ENCODE measurements at regions not wholly inside any gene's neighbourhood (a gene's known extent, or its start where the extent isn't known, plus 50 kb on each side); places are given as distances from the start of the nearest gene placed in this dataset.

- H3K9me3 ChIP-seq (ENCODE audit: low read length): no peaks in the 10 kb centered on the region
- no peak for DNase-seq (ENCODE audit: low spot score)
- H3K4me3 ChIP-seq (ENCODE audit: low read depth, low read length, poor library complexity, severe bottlenecking): no peak overlapping the region
- no peak for TF ChIP-seq CTCF (conservative IDR thresholded peaks at IDR 0.05; ENCODE audit: low read length)
- TF ChIP-seq EZH2phosphoT487 (IDR thresholded peaks at IDR 0.05; ENCODE audit: borderline replicate concordance, low read depth, low read length): no peak
- no peak overlapping the region for H3K27ac ChIP-seq (ENCODE audit: low read depth, low read length, poor library complexity, severe bottlenecking)
- BruUV-seq (replicated peaks): no TSS peak
- no peaks in the 10 kb centered on the region for H3K36me3 ChIP-seq (ENCODE audit: insufficient read depth, low read length)
- H2AFZ ChIP-seq (ENCODE audit: low read length): no peak overlapping the region
- H3K9me2 ChIP-seq (ENCODE audit: insufficient read depth, low read length): no peaks in the 10 kb centered on the region
- intact Hi-C loops (cut with micrococcal nuclease; ENCODE audit: unreplicated experiment): no loop called here
- H4K20me1 ChIP-seq (ENCODE audit: insufficient read depth, low read length): no peaks in the 10 kb centered on the region
- no peaks in the 10 kb centered on the region for H3K4me1 ChIP-seq (ENCODE audit: insufficient read depth, low read length, poor library complexity, severe bottlenecking)
- POLR2A ChIA-PET: no interaction called here
- H3K4me2 ChIP-seq (ENCODE audit: low read length): no peak overlapping the region
- CTCF ChIA-PET (ENCODE audit: unreplicated experiment): no interaction called here
- H3K79me2 ChIP-seq (ENCODE audit: insufficient read depth, low read depth, low read length): no peaks in the 10 kb centered on the region
Measured at GRCh38 chr15:97679106-97679688, 281.3 kb upstream of the ARRDC4 start.

- no peak overlapping the region for H2AFZ ChIP-seq (ENCODE audit: low read length)
- no TSS peak for BruUV-seq (replicated peaks)
- no peak for DNase-seq (ENCODE audit: low spot score)
- no peaks in the 10 kb centered on the region for H3K9me2 ChIP-seq (ENCODE audit: insufficient read depth, low read length)
- ChIA-PET CTCF (ENCODE audit: unreplicated experiment) (no interaction called here), POLR2A (interaction anchor here (1.0 kb wide), 1 partner anchor 17 kb away, joined by 3 read pairs; no protein-coding TSS in a partner anchor)
- H4K20me1 ChIP-seq (ENCODE audit: insufficient read depth, low read length): no peaks in the 10 kb centered on the region
- no peaks in the 10 kb centered on the region for H3K4me1 ChIP-seq (ENCODE audit: insufficient read depth, low read length, poor library complexity, severe bottlenecking)
- H3K27ac ChIP-seq (ENCODE audit: low read depth, low read length, poor library complexity, severe bottlenecking): no peak overlapping the region
- H3K4me2 ChIP-seq (ENCODE audit: low read length): no peak overlapping the region
- no peak overlapping the region for H3K4me3 ChIP-seq (ENCODE audit: low read depth, low read length, poor library complexity, severe bottlenecking)
- no peaks in the 10 kb centered on the region for H3K79me2 ChIP-seq (ENCODE audit: insufficient read depth, low read depth, low read length)
- H3K9me3 ChIP-seq (ENCODE audit: low read length): no peaks in the 10 kb centered on the region
- no peaks in the 10 kb centered on the region for H3K36me3 ChIP-seq (ENCODE audit: insufficient read depth, low read length)
- no peak for TF ChIP-seq CTCF (conservative IDR thresholded peaks at IDR 0.05; ENCODE audit: low read length)
- TF ChIP-seq EZH2phosphoT487 (IDR thresholded peaks at IDR 0.05; ENCODE audit: borderline replicate concordance, low read depth, low read length): no peak
- intact Hi-C loops (cut with micrococcal nuclease; ENCODE audit: unreplicated experiment): no loop called here
Measured at GRCh38 chr15:97680606-97681220, 279.8 kb upstream of the ARRDC4 start.

- Histone ChIP-seq H2AFZ (ENCODE audit: low read length) (no peak overlapping the region), H3K79me2 (ENCODE audit: insufficient read depth, low read depth, low read length) (no peaks in the 10 kb centered on the region), H3K36me3 (ENCODE audit: insufficient read depth, low read length) (no peaks in the 10 kb centered on the region), H3K9me2 (ENCODE audit: insufficient read depth, low read length) (no peaks in the 10 kb centered on the region), H4K20me1 (ENCODE audit: insufficient read depth, low read length) (no peaks in the 10 kb centered on the region), H3K4me2 (ENCODE audit: low read length) (no peak overlapping the region), H3K4me3 (ENCODE audit: low read depth, low read length, poor library complexity, severe bottlenecking) (no peak overlapping the region), H3K27ac (ENCODE audit: low read depth, low read length, poor library complexity, severe bottlenecking) (no peak overlapping the region), H3K4me1 (ENCODE audit: insufficient read depth, low read length, poor library complexity, severe bottlenecking) (no peaks in the 10 kb centered on the region), H3K9me3 (ENCODE audit: low read length) (no peaks in the 10 kb centered on the region)
- intact Hi-C loops (cut with micrococcal nuclease; ENCODE audit: unreplicated experiment): no loop called here
- ChIA-PET POLR2A (no interaction called here), CTCF (ENCODE audit: unreplicated experiment) (no interaction called here)
- TF ChIP-seq EZH2phosphoT487 (IDR thresholded peaks at IDR 0.05; ENCODE audit: borderline replicate concordance, low read depth, low read length) (no peak), CTCF (conservative IDR thresholded peaks at IDR 0.05; ENCODE audit: low read length) (no peak)
- no TSS peak for BruUV-seq (replicated peaks)
- no peak for DNase-seq (ENCODE audit: low spot score)
Measured at GRCh38 chr15:97683831-97684230, 276.7 kb upstream of the ARRDC4 start.
